Stimulated activated CD4-positive, alpha-beta T cell treated with anti-CD3 and anti-CD28 coated beads, Interleukin-2, amount 100 ng/mL, for 24 hours (primary cell): ENCODE measurements at regions not wholly inside any gene's neighbourhood (a gene's known extent, or its start where the extent isn't known, plus 50 kb on each side); places are given as distances from the start of the nearest gene placed in this dataset.

ENCODE experiments used
- DNase-seq, 2 donors: peaks; one replicate each; pipeline ENCODE4 v3.0.0-alpha.2; 2020

- DNase-seq: no peak
Observed at GRCh38 chr2:5959836-5960820, 267.9 kb downstream of the SOX11 start.

GRCh38 chr2:5967506-5967905 lies 275.3 kb downstream of the SOX11 start:
- no peak for DNase-seq

- DNase-seq: no peak
Observed at GRCh38 chr2:5969303-5969702, 277.1 kb downstream of the SOX11 start.

GRCh38 chr2:5970347-5970746 lies 278.2 kb downstream of the SOX11 start:
- no peak for DNase-seq

GRCh38 chr2:5974477-5974876 lies 282.3 kb downstream of the SOX11 start:
- DNase-seq: no peak

GRCh38 chr2:5975401-5975800 lies 283.2 kb downstream of the SOX11 start:
- DNase-seq: no peak

GRCh38 chr2:5976531-5977065 lies 284.4 kb downstream of the SOX11 start:
- DNase-seq: no peak

- DNase-seq: no peak
Observed at GRCh38 chr2:5977477-5977876, 285.3 kb downstream of the SOX11 start.

GRCh38 chr2:5978131-5978751 lies 286.1 kb downstream of the SOX11 start:
- no peak for DNase-seq

- no peak for DNase-seq
Observed at GRCh38 chr2:5980450-5981190, 288.4 kb downstream of the SOX11 start.

GRCh38 chr2:5982193-5982902 lies 290.2 kb downstream of the SOX11 start:
- no peak for DNase-seq

- no peak for DNase-seq
Observed at GRCh38 chr2:5982903-5983265, 290.7 kb downstream of the SOX11 start.

- DNase-seq: no peak
Observed at GRCh38 chr2:5983511-5984272, 291.5 kb downstream of the SOX11 start.

GRCh38 chr2:5984273-5984655 lies 292.1 kb downstream of the SOX11 start:
- DNase-seq: no peak

GRCh38 chr2:5984946-5985345 lies 292.8 kb downstream of the SOX11 start:
- no peak for DNase-seq

- no peak for DNase-seq
Observed at GRCh38 chr2:5985536-5986385, 293.6 kb downstream of the SOX11 start.

- no peak for DNase-seq
Observed at GRCh38 chr2:5986801-5987787, 294.9 kb downstream of the SOX11 start.

- DNase-seq: no peak
Observed at GRCh38 chr2:5988120-5988519, 295.9 kb downstream of the SOX11 start.

GRCh38 chr2:5990086-5990485 lies 297.9 kb downstream of the SOX11 start:
- no peak for DNase-seq
